Endothelial cell of umbilical vein (primary cell): ENCODE measurements at regions not wholly inside any gene's neighbourhood (a gene's known extent, or its start where the extent isn't known, plus 50 kb on each side); places are given as distances from the start of the nearest gene placed in this dataset.

Experiments used
- BruUV-seq: library from RNA; stranded (reverse); fragments of 400-500 nt; replicated peaks from 2 replicates; lab custom pipeline; 2021; lab: Mats Ljungman, UMichigan
- CTCF ChIA-PET: fragments of 300-600, 350-600 bp; sonication (Branson Sonifier 250); formaldehyde crosslinking; loops from one replicate; lab custom pipeline; 2021; ENCODE audit warnings: antibody characterized with exemption, inconsistent platforms; lab: Charles Lee
- POLR2A ChIA-PET: fragments of 300-600, 350-600 bp; sonication (Branson Sonifier 250); formaldehyde crosslinking; loops from one replicate; lab custom pipeline; 2021; ENCODE audit warnings: antibody characterized with exemption, inconsistent platforms; lab: Charles Lee
- DNase-seq: peaks from one replicate; pipeline ENCODE4 v3.0.0-alpha.2; 2011; ENCODE audit warnings: low read depth, low spot score
- FAIRE-seq: peaks from 2 replicates; lab custom pipeline; 2011; peaks lifted over from hg19 to GRCh38; lab: Jason Lieb, UNC
- H2AFZ ChIP-seq: 2 replicates; pipeline ENCODE4 v1.6.0; 2012; ENCODE audit warnings: low read depth, low read length, control low read depth, inconsistent platforms
- H3K27ac ChIP-seq: 2 replicates; pipeline ENCODE4 v1.5.1; 2011; ENCODE audit warnings: low read depth, mild to moderate bottlenecking, control low read depth, low read length, moderate library complexity; ENCODE audit not compliant: insufficient read depth
- H3K27me3 ChIP-seq, 2 experiments: 2 replicates each; pipeline versions ENCODE4 v1.6.0 to v1.6.1; 2011; ENCODE audit warnings: low read length in 2 of 2, mixed read lengths in 1 of 2; ENCODE audit not compliant: control insufficient read depth in 2 of 2, insufficient read depth in 2 of 2
- H3K36me3 ChIP-seq, 2 experiments: 2 replicates in 1 of 2; 3 replicates in 1 of 2; pipeline ENCODE4 v1.5.1; 2011; ENCODE audit warnings: low read length in 2 of 2, mild to moderate bottlenecking in 1 of 2, moderate library complexity in 1 of 2; ENCODE audit not compliant: control insufficient read depth in 2 of 2, insufficient read depth in 2 of 2; ENCODE audit errors: extremely low read depth in 1 of 2
- H3K4me1 ChIP-seq: 3 replicates; pipeline ENCODE4 v1.5.1; 2011; ENCODE audit warnings: mild to moderate bottlenecking, low read length; ENCODE audit not compliant: control insufficient read depth, insufficient read depth; ENCODE audit errors: extremely low read depth
- H3K4me2 ChIP-seq: 2 replicates; pipeline ENCODE4 v1.6.1; 2011; ENCODE audit warnings: low read length, control low read depth, mixed read lengths; ENCODE audit not compliant: insufficient read depth
- H3K4me3 ChIP-seq, 3 experiments: fragments of 200-600 bp in 1 of 3; sonication (generic), shearing (Covaris generic) in 1 of 3; replicated peaks in 1 of 3; 2 replicates each; pipeline ENCODE4 v1.5.1; 2011 to 2016; ENCODE audit warnings: control low read depth in 3 of 3, low read length in 3 of 3, mild to moderate bottlenecking in 2 of 3, inconsistent platforms in 1 of 3, low read depth in 1 of 3, moderate library complexity in 1 of 3; ENCODE audit not compliant: insufficient read depth in 1 of 3
- H3K79me2 ChIP-seq: 2 replicates; pipeline ENCODE4 v1.6.0; 2012; ENCODE audit warnings: low read length, inconsistent platforms; ENCODE audit not compliant: control insufficient read depth, insufficient read depth
- H3K9ac ChIP-seq: replicated peaks from 2 replicates; pipeline ENCODE3; 2011; ENCODE audit warnings: low read length, control low read depth; ENCODE audit not compliant: insufficient read depth; ENCODE audit errors: extremely low read depth
- H3K9me1 ChIP-seq: replicated peaks from 3 replicates; pipeline ENCODE4 v1.6.0; 2011; ENCODE audit warnings: mild to moderate bottlenecking, low read length; ENCODE audit not compliant: control insufficient read depth, insufficient read depth; ENCODE audit errors: extremely low read depth
- H3K9me3 ChIP-seq: replicated peaks from 2 replicates; pipeline ENCODE4 v1.5.1; 2012; ENCODE audit warnings: low read length, inconsistent platforms; ENCODE audit not compliant: control insufficient read depth, insufficient read depth
- H4K20me1 ChIP-seq: replicated peaks from 2 replicates; pipeline ENCODE3; 2011; ENCODE audit warnings: mild to moderate bottlenecking, low read length; ENCODE audit not compliant: control insufficient read depth, insufficient read depth; ENCODE audit errors: extremely low read depth
- EZH2 ChIP-seq: IDR thresholded peaks from 2 replicates; pipeline ENCODE4 v1.6.1; 2012; ENCODE audit warnings: borderline replicate concordance, low read depth, mild to moderate bottlenecking, moderate library complexity, low read length, inconsistent platforms; ENCODE audit not compliant: severe bottlenecking
- FOS ChIP-seq: IDR thresholded peaks from 2 replicates; pipeline ENCODE4 v1.6.1; 2011; ENCODE audit warnings: mild to moderate bottlenecking, low read length, moderate library complexity, borderline replicate concordance; ENCODE audit not compliant: insufficient read depth
- GATA2 ChIP-seq: IDR thresholded peaks from 2 replicates; pipeline ENCODE4 v1.7.0; 2011; ENCODE audit warnings: low read depth, mild to moderate bottlenecking, moderate library complexity, mixed read lengths, low read length; ENCODE audit not compliant: insufficient read length, insufficient read depth
- JUN ChIP-seq: IDR thresholded peaks from 2 replicates; pipeline ENCODE4 v1.6.1; 2011; ENCODE audit warnings: borderline replicate concordance, low read depth; ENCODE audit not compliant: insufficient read length, insufficient read depth
- MYC ChIP-seq: IDR thresholded peaks from one replicate; pipeline ENCODE4 v1.6.1; 2011; ENCODE audit warnings: mild to moderate bottlenecking, low read depth, low read length
- POLR2A ChIP-seq: IDR thresholded peaks from 2 replicates; pipeline ENCODE4 v1.6.1; 2012; ENCODE audit warnings: low read depth, mild to moderate bottlenecking, control low read depth, low read length
- POLR2AphosphoS5 ChIP-seq: IDR thresholded peaks from 2 replicates; pipeline ENCODE4 v1.6.1; 2012; ENCODE audit warnings: low read depth, mild to moderate bottlenecking, control low read depth, low read length, moderate library complexity; ENCODE audit not compliant: insufficient read depth
- dilution Hi-C: fragments of 300-500 bp; cut with MboI; formaldehyde crosslinking; loops from one replicate; pipeline ENCODE4 v1.15.0; 2019; ENCODE audit warnings: low sequenced_read_pairs; ENCODE audit not compliant: extremely low pct_ligation_motif_present
- intact Hi-C: fragments of 100-400 bp; cut with micrococcal nuclease; formaldehyde crosslinking; loops from one replicate; pipeline ENCODE4 v1.10.0; 2022
- TF ChIP-seq, protein P1 (sequence below), 2 donors: IDR thresholded peaks; 1 replicate in 1 of 2; 2 replicates in 1 of 2; pipeline ENCODE4 v1.5.1; 2011; ENCODE audit warnings: low read length in 2 of 2, mild to moderate bottlenecking in 2 of 2, moderate library complexity in 2 of 2, control low read depth in 1 of 2, inconsistent platforms in 1 of 2, low read depth in 1 of 2; ENCODE audit not compliant: insufficient read depth in 1 of 2; ENCODE audit errors: extremely low read depth in 1 of 2
- TF ChIP-seq, protein P2 (sequence below): IDR thresholded peaks from 2 replicates; pipeline ENCODE4 v1.6.1; 2011; ENCODE audit not compliant: insufficient read depth, insufficient read length

GRCh38 chr3:99575683-99576082, 62.7 kb upstream of the COL8A1 start:
- TF ChIP-seq GATA2 = no peak
- no peak for TF ChIP-seq MYC
- TF ChIP-seq POLR2A = no peak
- TF ChIP-seq, protein P1, sequence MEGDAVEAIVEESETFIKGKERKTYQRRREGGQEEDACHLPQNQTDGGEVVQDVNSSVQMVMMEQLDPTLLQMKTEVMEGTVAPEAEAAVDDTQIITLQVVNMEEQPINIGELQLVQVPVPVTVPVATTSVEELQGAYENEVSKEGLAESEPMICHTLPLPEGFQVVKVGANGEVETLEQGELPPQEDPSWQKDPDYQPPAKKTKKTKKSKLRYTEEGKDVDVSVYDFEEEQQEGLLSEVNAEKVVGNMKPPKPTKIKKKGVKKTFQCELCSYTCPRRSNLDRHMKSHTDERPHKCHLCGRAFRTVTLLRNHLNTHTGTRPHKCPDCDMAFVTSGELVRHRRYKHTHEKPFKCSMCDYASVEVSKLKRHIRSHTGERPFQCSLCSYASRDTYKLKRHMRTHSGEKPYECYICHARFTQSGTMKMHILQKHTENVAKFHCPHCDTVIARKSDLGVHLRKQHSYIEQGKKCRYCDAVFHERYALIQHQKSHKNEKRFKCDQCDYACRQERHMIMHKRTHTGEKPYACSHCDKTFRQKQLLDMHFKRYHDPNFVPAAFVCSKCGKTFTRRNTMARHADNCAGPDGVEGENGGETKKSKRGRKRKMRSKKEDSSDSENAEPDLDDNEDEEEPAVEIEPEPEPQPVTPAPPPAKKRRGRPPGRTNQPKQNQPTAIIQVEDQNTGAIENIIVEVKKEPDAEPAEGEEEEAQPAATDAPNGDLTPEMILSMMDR (IDR thresholded peaks at IDR 0.05; ENCODE audit: extremely low read depth in 1 of 2, insufficient read depth in 1 of 2, low read depth in 1 of 2, low read length in 2 of 2) = no peak
- no peak for TF ChIP-seq FOS
- TF ChIP-seq JUN = no peak
- TF ChIP-seq, protein P2, sequence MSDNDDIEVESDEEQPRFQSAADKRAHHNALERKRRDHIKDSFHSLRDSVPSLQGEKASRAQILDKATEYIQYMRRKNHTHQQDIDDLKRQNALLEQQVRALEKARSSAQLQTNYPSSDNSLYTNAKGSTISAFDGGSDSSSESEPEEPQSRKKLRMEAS = no peak
- no peak for TF ChIP-seq POLR2AphosphoS5
- no peak for TF ChIP-seq EZH2
- dilution Hi-C loops = no loop called here
- no TSS peak for BruUV-seq

More at GRCh38 chr3:99575683-99576082, 62.7 kb upstream of the COL8A1 start:
- Histone ChIP-seq H4K20me1 (no peaks in the 10 kb centered on the region), H3K9me1 (no peaks in the 10 kb centered on the region), H3K9ac (no peak overlapping the region), H3K36me3 (no peaks in the 10 kb centered on the region), H3K4me3 (no peak overlapping the region), H3K79me2 (no peaks in the 10 kb centered on the region), H3K9me3 (no peaks in the 10 kb centered on the region), H3K4me2 (no peak overlapping the region), H3K4me1 (peaks cover 28% of the 10 kb centered on the region), H2AFZ (no peak overlapping the region), H3K27ac (no peak overlapping the region), H3K27me3 (no peaks in the 10 kb centered on the region)
- POLR2A ChIA-PET = no interaction called here
- no peak for DNase-seq
- CTCF ChIA-PET = interaction anchor here (1.1 kb wide), 1 partner anchor 11 kb away, joined by 3 read pairs; no protein-coding TSS in a partner anchor
- FAIRE-seq = no peak
- intact Hi-C loops = no loop called here
